Transverse colon (tissue), 4 donors: ENCODE measurements at regions not wholly inside any gene's neighbourhood (a gene's known extent, or its start where the extent isn't known, plus 50 kb on each side); places are given as distances from the start of the nearest gene placed in this dataset.

Source experiments
- DNase-seq: peaks from one replicate; pipeline ENCODE4 v3.0.0-alpha.2; 2019
- H3K27ac ChIP-seq, 4 donors: fragments of 200-600 bp; sonication (generic); 2 replicates each; pipeline ENCODE4 v1.5.1; 2016 to 2018; ENCODE audit warnings: inconsistent platforms in 4 of 4
- H3K27me3 ChIP-seq: fragments of 200-600 bp; sonication (generic); 2 replicates; pipeline ENCODE4 v1.5.1; 2017; ENCODE audit warnings: inconsistent platforms
- H3K36me3 ChIP-seq, 4 donors: fragments of 200-600 bp; sonication (generic); 2 replicates each; pipeline ENCODE4 v1.5.1; 2017 to 2019; ENCODE audit warnings: inconsistent platforms in 4 of 4
- H3K4me1 ChIP-seq, 4 donors: fragments of 200-600 bp; sonication (generic); 2 replicates each; pipeline ENCODE4 v1.5.1; 2017 to 2020; ENCODE audit warnings: inconsistent platforms in 4 of 4
- H3K4me3 ChIP-seq, 4 donors: fragments of 200-600 bp; sonication (generic); 1 replicate in 1 of 4; 2 replicates in 3 of 4; pipeline versions ENCODE4 v1.5.1 to v1.6.1; 2017 to 2019; ENCODE audit warnings: inconsistent platforms in 4 of 4
- H3K9me3 ChIP-seq, 2 donors: fragments of 200-600 bp; sonication (generic); 2 replicates each; pipeline ENCODE4 v1.5.1; 2017 to 2019; ENCODE audit warnings: inconsistent platforms in 2 of 2
- EP300 ChIP-seq: sonication (generic); formaldehyde crosslinking; IDR thresholded peaks from one replicate; pipeline ENCODE4 v1.6.1; 2017; ENCODE audit warnings: antibody characterized with exemption, low read depth
- POLR2A ChIP-seq: fragments of 450-650 bp; IDR thresholded peaks from one replicate; pipeline ENCODE4 v1.6.1; 2016; ENCODE audit warnings: antibody characterized with exemption, mild to moderate bottlenecking, moderate library complexity
- POLR2AphosphoS5 ChIP-seq, 3 donors: sonication (generic); formaldehyde crosslinking; IDR thresholded peaks; one replicate each; pipeline ENCODE4 v1.6.1; 2016; ENCODE audit warnings: antibody characterized with exemption in 3 of 3
- WGBS, 2 donors: methylation state at CpG; one replicate each; pipeline ENCODE4 v1.1.5; 2018; ENCODE audit warnings: low coverage in 1 of 2; 5-methylcytosine and 5-hydroxymethylcytosine counted together
- in situ Hi-C, 4 donors: fragments of 200-750 bp; cut with MboI; loops; one replicate each; pipeline versions ENCODE4 v1.15.0 to v1.15.1; 2017; ENCODE audit warnings: low sequenced_read_pairs in 3 of 4, low pct_ligation_motif_present in 1 of 4, low pct_unique_long_range_greater_than_20kb in 1 of 4
- intact Hi-C: fragments of 100-400 bp; cut with DNase I; formaldehyde crosslinking; loops from one replicate; pipeline ENCODE4 v1.15.1; 2023; ENCODE audit warnings: low total_unique reads
- TF ChIP-seq, protein P1 (sequence below), 5 experiments: fragments of 200-600 bp in 3 of 5; fragments of 450-650 bp in 2 of 5; sonication (generic) in 3 of 5; IDR thresholded peaks; 1 replicate in 2 of 5; 2 replicates in 3 of 5; pipeline ENCODE4 v1.5.1; 2016 to 2017; ENCODE audit warnings: antibody characterized with exemption in 5 of 5, inconsistent platforms in 3 of 5, mild to moderate bottlenecking in 2 of 5, moderate library complexity in 1 of 5

DNA sequence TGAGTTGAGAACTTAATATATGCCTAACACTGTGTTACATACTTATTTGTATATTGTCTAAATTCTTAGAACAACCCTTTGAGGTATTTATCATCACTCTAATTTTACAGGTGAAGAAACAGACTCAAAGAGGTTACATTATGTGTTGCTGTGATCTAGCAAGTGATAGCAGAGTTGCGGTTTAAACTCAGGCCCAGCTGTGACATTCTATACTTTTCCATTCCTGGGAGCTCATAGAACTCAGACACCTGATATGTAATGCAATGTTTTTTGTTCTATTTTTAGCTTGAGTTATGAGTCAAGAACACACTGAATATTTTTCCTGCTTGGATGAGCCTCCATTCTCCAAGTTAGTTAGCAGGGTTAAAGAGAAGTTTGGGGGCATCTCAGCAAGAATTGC, 449.7 kb upstream of the DDI1 start:
- H3K9me3 ChIP-seq, result no peaks in the 10 kb centered on the region
- H3K36me3 ChIP-seq, result no peaks in the 10 kb centered on the region
- no peaks in the 10 kb centered on the region for H3K27me3 ChIP-seq
- no peak overlapping the region for H3K4me3 ChIP-seq
- DNase-seq, result no peak
- TF ChIP-seq, protein P1, sequence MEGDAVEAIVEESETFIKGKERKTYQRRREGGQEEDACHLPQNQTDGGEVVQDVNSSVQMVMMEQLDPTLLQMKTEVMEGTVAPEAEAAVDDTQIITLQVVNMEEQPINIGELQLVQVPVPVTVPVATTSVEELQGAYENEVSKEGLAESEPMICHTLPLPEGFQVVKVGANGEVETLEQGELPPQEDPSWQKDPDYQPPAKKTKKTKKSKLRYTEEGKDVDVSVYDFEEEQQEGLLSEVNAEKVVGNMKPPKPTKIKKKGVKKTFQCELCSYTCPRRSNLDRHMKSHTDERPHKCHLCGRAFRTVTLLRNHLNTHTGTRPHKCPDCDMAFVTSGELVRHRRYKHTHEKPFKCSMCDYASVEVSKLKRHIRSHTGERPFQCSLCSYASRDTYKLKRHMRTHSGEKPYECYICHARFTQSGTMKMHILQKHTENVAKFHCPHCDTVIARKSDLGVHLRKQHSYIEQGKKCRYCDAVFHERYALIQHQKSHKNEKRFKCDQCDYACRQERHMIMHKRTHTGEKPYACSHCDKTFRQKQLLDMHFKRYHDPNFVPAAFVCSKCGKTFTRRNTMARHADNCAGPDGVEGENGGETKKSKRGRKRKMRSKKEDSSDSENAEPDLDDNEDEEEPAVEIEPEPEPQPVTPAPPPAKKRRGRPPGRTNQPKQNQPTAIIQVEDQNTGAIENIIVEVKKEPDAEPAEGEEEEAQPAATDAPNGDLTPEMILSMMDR (IDR thresholded peaks at IDR 0.05), result no peak
- no peak for TF ChIP-seq POLR2A
- TF ChIP-seq EP300, result no peak
- TF ChIP-seq POLR2AphosphoS5 (IDR thresholded peaks at IDR 0.05), result no peak
- in situ Hi-C loops, result no loop called here
- no peaks in the 10 kb centered on the region for H3K4me1 ChIP-seq
- no peak overlapping the region for H3K27ac ChIP-seq
- WGBS, 2 donors, result 93 to 100% methylated on average over 1 of the region's 1 CpG
- intact Hi-C loops, result no loop called here

DNA sequence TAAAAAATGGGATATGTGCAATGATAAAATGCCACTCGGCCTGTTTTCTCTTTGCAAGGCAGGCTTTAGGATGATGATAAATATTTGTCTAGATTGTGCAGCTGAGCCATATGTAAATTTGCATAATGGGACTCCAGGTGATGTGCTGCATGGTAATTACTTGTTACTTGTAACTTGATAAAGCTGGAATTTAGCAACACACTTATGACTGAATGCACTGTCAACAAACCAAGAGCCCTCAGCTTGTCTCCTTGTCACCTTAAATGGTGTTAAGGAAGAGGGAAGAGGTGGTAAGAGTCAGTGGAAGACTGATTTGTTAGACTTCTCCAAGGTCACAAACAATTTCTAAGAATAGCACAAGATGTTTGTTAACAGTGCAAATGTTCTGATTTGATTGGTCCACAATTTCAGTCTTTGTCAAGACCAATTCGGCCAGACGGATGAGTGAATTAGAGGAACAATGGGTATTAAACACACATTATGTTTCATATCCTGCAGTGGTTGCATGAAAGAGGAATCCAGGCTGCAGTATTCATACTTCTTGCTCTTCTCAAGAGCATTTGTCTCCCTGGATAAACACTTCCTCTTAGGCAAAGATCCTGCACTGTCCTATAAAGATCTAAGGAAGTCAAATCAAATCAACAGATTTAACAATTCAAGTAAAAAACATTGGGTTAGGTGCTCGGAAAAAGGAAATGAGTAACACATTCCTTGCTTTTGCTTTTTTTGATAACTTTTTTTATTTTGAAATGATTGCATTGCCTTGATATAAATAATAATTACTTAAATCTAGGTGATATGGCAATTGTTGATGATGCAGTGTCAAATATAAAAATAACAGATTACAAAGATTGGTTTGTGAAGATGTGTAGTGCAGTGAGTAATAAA, 448.3 kb upstream of the DDI1 start:
- no peak for DNase-seq
- H3K4me1 ChIP-seq, result no peaks in the 10 kb centered on the region
- TF ChIP-seq POLR2AphosphoS5 (IDR thresholded peaks at IDR 0.05), result no peak
- no peak for TF ChIP-seq EP300
- TF ChIP-seq POLR2A, result no peak
- TF ChIP-seq, protein P1 (IDR thresholded peaks at IDR 0.05), result no peak
- intact Hi-C loops (no loop called here), in situ Hi-C loops (no loop called here)
- H3K4me3 ChIP-seq, result no peak overlapping the region
- no peaks in the 10 kb centered on the region for H3K9me3 ChIP-seq
- no peaks in the 10 kb centered on the region for H3K36me3 ChIP-seq
- no peak overlapping the region for H3K27ac ChIP-seq
- 67 to 76% methylated on average over 4 of the region's 4 CpGs for WGBS, 2 donors
- no peaks in the 10 kb centered on the region for H3K27me3 ChIP-seq

DNA sequence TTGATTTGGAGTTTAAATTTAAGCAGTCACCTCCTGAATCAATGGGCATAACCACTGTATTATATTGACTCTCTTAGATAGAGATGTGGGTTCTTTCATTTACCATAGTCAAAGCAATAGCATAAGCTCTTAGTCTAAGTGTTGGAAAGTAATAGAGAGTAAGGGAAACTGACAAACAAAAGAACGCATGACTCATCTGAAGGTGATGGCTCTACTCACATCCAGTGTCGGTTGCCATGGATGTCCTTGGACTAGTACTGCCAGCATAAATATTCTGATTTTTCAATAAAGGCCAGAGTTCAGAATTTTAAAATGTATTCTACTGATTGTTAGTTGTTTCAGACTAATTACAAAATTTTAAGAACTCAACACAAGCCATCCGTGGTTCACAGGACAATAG, 444.9 kb upstream of the DDI1 start:
- intact Hi-C loops, result no loop called here
- Histone ChIP-seq H3K4me1 (no peaks in the 10 kb centered on the region), H3K36me3 (no peaks in the 10 kb centered on the region), H3K27ac (no peak overlapping the region), H3K9me3 (no peaks in the 10 kb centered on the region), H3K4me3 (no peak overlapping the region), H3K27me3 (no peaks in the 10 kb centered on the region)
- in situ Hi-C loops, result no loop called here
- DNase-seq, result no peak
- WGBS, 2 donors, result 76 to 85% methylated on average over 3 of the region's 3 CpGs
- no peak for TF ChIP-seq POLR2A
- TF ChIP-seq, protein P1 (IDR thresholded peaks at IDR 0.05), result no peak
- TF ChIP-seq EP300, result no peak
- TF ChIP-seq POLR2AphosphoS5 (IDR thresholded peaks at IDR 0.05), result no peak

DNA sequence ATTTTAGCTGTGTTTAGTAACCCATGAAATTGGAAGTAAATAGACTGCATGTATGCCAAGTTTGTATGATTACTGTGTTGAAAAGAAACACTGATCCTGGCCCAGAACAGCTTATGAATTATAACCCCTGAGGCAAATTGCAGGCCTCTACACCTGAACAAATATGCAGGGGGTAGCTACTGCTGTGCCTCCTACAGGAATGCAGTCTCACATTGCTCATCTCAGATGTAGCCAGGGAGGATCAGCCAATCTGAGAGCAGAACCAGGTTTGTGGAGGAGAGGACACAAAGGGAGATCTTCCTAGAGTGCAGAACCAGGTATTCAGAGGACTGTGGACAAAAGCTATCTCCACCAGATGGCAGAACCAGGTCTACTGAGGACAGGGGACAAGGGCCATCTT, 442.2 kb upstream of the DDI1 start:
- in situ Hi-C loops, result no loop called here
- intact Hi-C loops, result no loop called here
- no peaks in the 10 kb centered on the region for H3K36me3 ChIP-seq
- H3K4me1 ChIP-seq, result no peaks in the 10 kb centered on the region
- no peaks in the 10 kb centered on the region for H3K9me3 ChIP-seq
- no peak for DNase-seq
- no peak overlapping the region for H3K27ac ChIP-seq
- H3K27me3 ChIP-seq, result no peaks in the 10 kb centered on the region
- TF ChIP-seq POLR2AphosphoS5 (IDR thresholded peaks at IDR 0.05) (no peak), POLR2A (no peak), EP300 (no peak)
- TF ChIP-seq, protein P1 (IDR thresholded peaks at IDR 0.05), result no peak
- no peak overlapping the region for H3K4me3 ChIP-seq
